H9 (cell line): ENCODE measurements at regions not wholly inside any gene's neighbourhood (a gene's known extent, or its start where the extent isn't known, plus 50 kb on each side); places are given as distances from the start of the nearest gene placed in this dataset.

Experiments
- DNase-seq: peaks from one replicate; pipeline ENCODE4 v3.0.0-alpha.2; 2017
- H2AFZ ChIP-seq: one replicate; pipeline ENCODE4 v1.6.1; 2013; ENCODE audit warnings: mild to moderate bottlenecking, low read length, control low read depth, moderate library complexity
- H2AK5ac ChIP-seq: 2 replicates; pipeline ENCODE4 v1.6.1; 2013; ENCODE audit warnings: low read length, control low read depth, mixed read lengths; ENCODE audit not compliant: insufficient read length
- H2BK120ac ChIP-seq: one replicate; pipeline ENCODE4 v1.6.1; 2013; ENCODE audit warnings: low read depth, mild to moderate bottlenecking, low read length, control low read depth, inconsistent platforms; ENCODE audit not compliant: poor library complexity, severe bottlenecking
- H2BK12ac ChIP-seq: 2 replicates; pipeline ENCODE4 v1.6.1; 2013; ENCODE audit warnings: low read length, control low read depth, mixed read lengths, low read depth; ENCODE audit not compliant: insufficient read length
- H2BK15ac ChIP-seq: 2 replicates; pipeline ENCODE4 v1.6.1; 2013; ENCODE audit warnings: low read depth, low read length, control low read depth
- H2BK20ac ChIP-seq: one replicate; pipeline ENCODE4 v1.6.1; 2013; ENCODE audit warnings: low read depth, mild to moderate bottlenecking, low read length, control low read depth, inconsistent platforms; ENCODE audit not compliant: poor library complexity, severe bottlenecking
- H2BK5ac ChIP-seq: 2 replicates; pipeline ENCODE4 v1.6.1; 2013; ENCODE audit warnings: low read length, control low read depth, mixed read lengths; ENCODE audit not compliant: insufficient read length
- H3K14ac ChIP-seq: 2 replicates; pipeline ENCODE4 v1.6.1; 2013; ENCODE audit warnings: low read length, control low read depth; ENCODE audit not compliant: insufficient read depth
- H3K18ac ChIP-seq: 2 replicates; pipeline ENCODE4 v1.6.1; 2013; ENCODE audit warnings: low read depth, mild to moderate bottlenecking, mixed read lengths, low read length, control low read depth; ENCODE audit not compliant: insufficient read length
- H3K23ac ChIP-seq: 2 replicates; pipeline ENCODE4 v1.6.1; 2013; ENCODE audit warnings: low read length, control low read depth, mixed read lengths, low read depth; ENCODE audit not compliant: insufficient read length
- H3K23me2 ChIP-seq: 2 replicates; pipeline ENCODE4 v1.6.1; 2013; ENCODE audit warnings: low read depth, mild to moderate bottlenecking, mixed read lengths, low read length, control low read depth; ENCODE audit not compliant: insufficient read length, poor library complexity, severe bottlenecking
- H3K27ac ChIP-seq: 2 replicates; pipeline ENCODE4 v1.5.1; 2013; ENCODE audit warnings: low read length, control low read depth, mixed read lengths, low read depth; ENCODE audit not compliant: insufficient read length
- H3K27me3 ChIP-seq: 2 replicates; pipeline ENCODE4 v1.6.1; 2013; ENCODE audit warnings: low read length, control low read depth, inconsistent platforms; ENCODE audit not compliant: insufficient read depth
- H3K4ac ChIP-seq: 2 replicates; pipeline ENCODE4 v1.6.1; 2013; ENCODE audit warnings: low read depth, mild to moderate bottlenecking, control low read depth, inconsistent platforms, low read length, moderate library complexity
- H3K4me1 ChIP-seq: 2 replicates; pipeline ENCODE4 v1.6.1; 2013; ENCODE audit warnings: low read length, control low read depth, inconsistent platforms; ENCODE audit not compliant: insufficient read depth
- H3K4me2 ChIP-seq: 2 replicates; pipeline ENCODE4 v1.6.1; 2013; ENCODE audit warnings: low read length, control low read depth, mixed read lengths; ENCODE audit not compliant: insufficient read length, insufficient read depth
- H3K56ac ChIP-seq: 2 replicates; pipeline ENCODE4 v1.6.1; 2013; ENCODE audit warnings: low read depth, mild to moderate bottlenecking, mixed read lengths, low read length, control low read depth; ENCODE audit not compliant: insufficient read length
- H3K79me1 ChIP-seq: 2 replicates; pipeline ENCODE4 v1.6.1; 2013; ENCODE audit warnings: low read depth, mild to moderate bottlenecking, moderate library complexity, low read length, control low read depth, inconsistent platforms; ENCODE audit not compliant: insufficient read depth, poor library complexity, severe bottlenecking
- H3K79me2 ChIP-seq: 2 replicates; pipeline ENCODE4 v1.6.1; 2013; ENCODE audit warnings: low read length, control low read depth, inconsistent platforms; ENCODE audit not compliant: insufficient read depth
- H3K9ac ChIP-seq: 2 replicates; pipeline ENCODE4 v1.6.1; 2013; ENCODE audit warnings: low read length, control low read depth, mixed read lengths; ENCODE audit not compliant: insufficient read length; ENCODE audit errors: extremely low read depth
- H3K9me3 ChIP-seq: one replicate; pipeline ENCODE4 v1.6.1; 2013; ENCODE audit warnings: low read depth, low read length, inconsistent platforms; ENCODE audit not compliant: control insufficient read depth
- H3T11ph ChIP-seq: one replicate; pipeline ENCODE4 v1.6.1; 2013; ENCODE audit warnings: mild to moderate bottlenecking, low read length, control low read depth, inconsistent platforms
- H4K20me1 ChIP-seq: one replicate; pipeline ENCODE4 v1.6.1; 2013; ENCODE audit not compliant: control insufficient read depth, insufficient read length, insufficient read depth
- H4K5ac ChIP-seq: 2 replicates; pipeline ENCODE4 v1.6.1; 2013; ENCODE audit warnings: low read depth, mild to moderate bottlenecking, mixed read lengths, low read length, control low read depth; ENCODE audit not compliant: insufficient read length
- H4K8ac ChIP-seq: replicated peaks from 2 replicates; pipeline ENCODE4 v1.6.1; 2013; ENCODE audit warnings: low read length, control low read depth, mixed read lengths, low read depth; ENCODE audit not compliant: insufficient read length
- H4K91ac ChIP-seq: 2 replicates; pipeline ENCODE4 v1.6.1; 2013; ENCODE audit warnings: low read depth, mild to moderate bottlenecking, moderate library complexity, mixed read lengths, low read length, control low read depth; ENCODE audit not compliant: insufficient read length
- H3K27ac Mint-ChIP-seq, 3 experiments: 2 replicates in 2 of 3; 3 replicates in 1 of 3; pipeline ENCODE4 v1.8.0; 2020 to 2021; ENCODE audit warnings: mixed read lengths in 3 of 3, mild to moderate bottlenecking in 1 of 3, moderate library complexity in 1 of 3
- H3K27me3 Mint-ChIP-seq: 2 replicates; pipeline ENCODE4 v1.8.0; 2021; ENCODE audit warnings: low read depth, mild to moderate bottlenecking, moderate library complexity, mixed read lengths
- H3K36me3 Mint-ChIP-seq, 3 experiments: 2 replicates in 2 of 3; 3 replicates in 1 of 3; pipeline ENCODE4 v1.8.0; 2020 to 2021; ENCODE audit warnings: low read depth in 3 of 3, mixed read lengths in 3 of 3; ENCODE audit not compliant: insufficient read depth in 1 of 3
- H3K4me1 Mint-ChIP-seq, 2 experiments: 2 replicates each; pipeline ENCODE4 v1.8.0; 2020; ENCODE audit warnings: mixed read lengths in 2 of 2
- H3K4me3 Mint-ChIP-seq, 2 experiments: 2 replicates in 1 of 2; 3 replicates in 1 of 2; pipeline ENCODE4 v1.8.0; 2020 to 2021; ENCODE audit warnings: mild to moderate bottlenecking in 2 of 2, mixed read lengths in 2 of 2, moderate library complexity in 1 of 2
- H3K9me3 Mint-ChIP-seq, 2 experiments: 2 replicates in 1 of 2; 3 replicates in 1 of 2; pipeline ENCODE4 v1.8.0; 2020; ENCODE audit warnings: mild to moderate bottlenecking in 2 of 2, mixed read lengths in 2 of 2, moderate library complexity in 1 of 2
- CTCF ChIP-seq: fragments of 200-600 bp; sonication (generic); conservative IDR thresholded peaks from 3 replicates; pipeline ENCODE4 v1.8.0; 2021; ENCODE audit warnings: antibody characterized with exemption, mild to moderate bottlenecking
- WGBS: extraction: QIAGEN DNeasy Blood & Tissue Kit; methylation state at CpG from one replicate; pipeline ENCODE4 v1.1.7; 2013; ENCODE audit warnings: missing lambda C conversion rate, low lambda C conversion rate, mixed read lengths; ENCODE audit not compliant: insufficient read length; ENCODE audit errors: extremely low coverage; 5-methylcytosine and 5-hydroxymethylcytosine counted together

DNA sequence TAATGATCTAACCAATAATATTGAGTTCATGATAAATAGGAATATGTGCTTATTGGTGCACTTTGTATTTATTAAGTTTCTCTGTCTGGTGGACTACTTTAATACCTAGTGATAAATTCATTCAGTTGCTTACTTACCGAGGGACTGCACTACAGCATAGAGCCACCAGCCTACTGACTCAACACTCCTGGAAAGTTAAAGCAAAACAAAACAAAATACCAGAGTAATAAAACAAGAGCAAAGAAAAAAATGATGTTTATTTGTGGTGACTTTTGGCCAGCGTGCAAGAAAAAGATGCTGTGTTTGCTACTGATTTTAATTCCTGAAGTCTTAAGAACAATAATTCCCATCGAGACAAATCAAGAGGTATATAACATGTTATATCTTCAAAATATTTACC is 586.3 kb downstream of the PLA2G4A start:
- Histone ChIP-seq H3K9ac (no peak overlapping the region), H3K23ac (no peak overlapping the region), H2BK5ac (no peak overlapping the region), H3K27me3 (no peaks in the 10 kb centered on the region), H3K4me1 (no peaks in the 10 kb centered on the region), H3K56ac (no peak overlapping the region), H2BK20ac (no peak overlapping the region), H2BK15ac (no peak overlapping the region), H3T11ph (no peak overlapping the region), H4K20me1 (no peaks in the 10 kb centered on the region), H3K23me2 (no peaks in the 10 kb centered on the region), H4K5ac (no peak overlapping the region), H3K4me2 (no peak overlapping the region), H3K27ac (no peak overlapping the region), H3K9me3 (no peaks in the 10 kb centered on the region), H3K18ac (no peak overlapping the region), H2BK12ac (no peak overlapping the region), H4K8ac (no peak overlapping the region), H3K14ac (no peak overlapping the region), H2BK120ac (no peak overlapping the region), H3K79me2 (no peaks in the 10 kb centered on the region), H3K79me1 (no peaks in the 10 kb centered on the region), H4K91ac (no peak overlapping the region), H2AFZ (no peak overlapping the region), H2AK5ac (no peak overlapping the region), H3K4ac (no peak overlapping the region)
- Mint-ChIP-seq H3K4me1 (peaks cover 18 to 21% of the 10 kb centered on the region in 2 experiments), H3K36me3 (no peaks in the 10 kb centered on the region), H3K4me3 (no peak overlapping the region), H3K27ac (no peak overlapping the region), H3K9me3 (no peaks in the 10 kb centered on the region; a peak in 1 of 5 replicates), H3K27me3 (no peaks in the 10 kb centered on the region)
- no peak for TF ChIP-seq CTCF
- no CpG with 5 or more reads among the region's 3 CpGs for WGBS
- no peak for DNase-seq
